IPS-11a (cell line): ENCODE measurements at regions not wholly inside any gene's neighbourhood (a gene's known extent, or its start where the extent isn't known, plus 50 kb on each side); places are given as distances from the start of the nearest gene placed in this dataset.
A peak's percentile ranks its signal among the peaks of the same experiment; 100 is the strongest.

Source experiments
- H3K4me3 ChIP-seq: one replicate; pipeline ENCODE4 v1.5.1; 2013; ENCODE audit warnings: low read depth, low read length, control low read depth

GRCh38 chr3:10695595-10696285, 120.3 kb upstream of the SLC6A11 start:
- H3K4me3 ChIP-seq, result no peak overlapping the region

GRCh38 chr3:10697918-10698317, 118.1 kb upstream of the SLC6A11 start:
- no peak overlapping the region for H3K4me3 ChIP-seq

- H3K4me3 ChIP-seq, result no peak overlapping the region
These were observed 115.2 kb upstream of the SLC6A11 start for GRCh38 chr3:10700821-10701220.

GRCh38 chr3:10702961-10703740, 112.9 kb upstream of the SLC6A11 start:
- no peak overlapping the region for H3K4me3 ChIP-seq

GRCh38 chr3:10703875-10704274, 112.2 kb upstream of the SLC6A11 start:
- H3K4me3 ChIP-seq, result no peak overlapping the region

GRCh38 chr3:10706156-10706739, 109.8 kb upstream of the SLC6A11 start:
- H3K4me3 ChIP-seq, result no peak overlapping the region

- H3K4me3 ChIP-seq, result peak overlapping the region; percentile 34
These were observed 109.2 kb upstream of the SLC6A11 start for GRCh38 chr3:10706740-10707399.

- peak overlapping the region; percentile 34 for H3K4me3 ChIP-seq
These were observed 108.4 kb upstream of the SLC6A11 start for GRCh38 chr3:10707400-10708215.

- H3K4me3 ChIP-seq, result no peak overlapping the region
These were observed 107.7 kb upstream of the SLC6A11 start for GRCh38 chr3:10708216-10708893.

GRCh38 chr3:10709110-10709781, 106.8 kb upstream of the SLC6A11 start:
- no peak overlapping the region for H3K4me3 ChIP-seq

- no peak overlapping the region for H3K4me3 ChIP-seq
These were observed 103.9 kb upstream of the SLC6A11 start for GRCh38 chr3:10712121-10712520.

GRCh38 chr3:10713656-10714055, 102.4 kb upstream of the SLC6A11 start:
- no peak overlapping the region for H3K4me3 ChIP-seq

GRCh38 chr3:10715886-10716285, 100.1 kb upstream of the SLC6A11 start:
- H3K4me3 ChIP-seq, result no peak overlapping the region

GRCh38 chr3:10716964-10717363, 99.1 kb upstream of the SLC6A11 start:
- H3K4me3 ChIP-seq, result no peak overlapping the region

GRCh38 chr3:10717756-10718155, 98.3 kb upstream of the SLC6A11 start:
- H3K4me3 ChIP-seq, result no peak overlapping the region

GRCh38 chr3:10721101-10721500, 94.9 kb upstream of the SLC6A11 start:
- H3K4me3 ChIP-seq, result no peak overlapping the region

GRCh38 chr3:10722911-10723310, 93.1 kb upstream of the SLC6A11 start:
- H3K4me3 ChIP-seq, result no peak overlapping the region

- no peak overlapping the region for H3K4me3 ChIP-seq
These were observed 92.0 kb upstream of the SLC6A11 start for GRCh38 chr3:10723991-10724390.

- H3K4me3 ChIP-seq, result no peak overlapping the region
These were observed 91.0 kb upstream of the SLC6A11 start for GRCh38 chr3:10725067-10725466.

- no peak overlapping the region for H3K4me3 ChIP-seq
These were observed 90.2 kb upstream of the SLC6A11 start for GRCh38 chr3:10725846-10726245.
